Esophagus squamous epithelium (tissue), 4 donors: ENCODE measurements at regions not wholly inside any gene's neighbourhood (a gene's known extent, or its start where the extent isn't known, plus 50 kb on each side); places are given as distances from the start of the nearest gene placed in this dataset.

Source experiments
- POLR2A ChIP-seq, 4 donors: fragments of 450-650 bp; IDR thresholded peaks; one replicate each; pipeline ENCODE4 v1.6.1; 2017; ENCODE audit warnings: antibody characterized with exemption in 4 of 4, mild to moderate bottlenecking in 4 of 4, moderate library complexity in 3 of 4
- TF ChIP-seq, protein P1 (sequence below), 6 experiments: fragments of 450-650 bp in 4 of 6; fragments of 200-600 bp in 2 of 6; sonication (generic) in 2 of 6; IDR thresholded peaks; one replicate each; pipeline ENCODE4 v1.5.1; 2016 to 2019; ENCODE audit warnings: antibody characterized with exemption in 6 of 6, mild to moderate bottlenecking in 4 of 6, moderate library complexity in 4 of 6

DNA sequence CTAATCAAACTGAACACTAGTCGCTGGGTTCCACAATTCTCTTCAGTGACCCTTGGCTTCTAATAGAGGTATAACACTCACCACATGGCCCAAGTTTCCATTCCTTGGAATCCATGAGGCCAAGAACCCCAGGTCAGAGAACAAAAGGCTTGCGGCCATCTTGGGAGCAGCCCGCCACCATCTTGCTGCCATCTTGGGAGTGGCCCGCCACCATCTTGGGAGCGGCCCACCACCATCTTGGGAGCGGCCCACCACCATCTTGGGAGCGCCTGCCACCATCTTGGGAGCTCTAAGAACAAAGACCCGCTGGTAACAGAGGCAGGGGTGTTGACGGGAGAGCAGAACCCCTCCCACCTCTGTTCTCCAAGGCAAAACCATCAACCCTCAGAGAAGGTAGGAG lies 493.4 kb downstream of the MATN1 start:
- TF ChIP-seq, protein P1, sequence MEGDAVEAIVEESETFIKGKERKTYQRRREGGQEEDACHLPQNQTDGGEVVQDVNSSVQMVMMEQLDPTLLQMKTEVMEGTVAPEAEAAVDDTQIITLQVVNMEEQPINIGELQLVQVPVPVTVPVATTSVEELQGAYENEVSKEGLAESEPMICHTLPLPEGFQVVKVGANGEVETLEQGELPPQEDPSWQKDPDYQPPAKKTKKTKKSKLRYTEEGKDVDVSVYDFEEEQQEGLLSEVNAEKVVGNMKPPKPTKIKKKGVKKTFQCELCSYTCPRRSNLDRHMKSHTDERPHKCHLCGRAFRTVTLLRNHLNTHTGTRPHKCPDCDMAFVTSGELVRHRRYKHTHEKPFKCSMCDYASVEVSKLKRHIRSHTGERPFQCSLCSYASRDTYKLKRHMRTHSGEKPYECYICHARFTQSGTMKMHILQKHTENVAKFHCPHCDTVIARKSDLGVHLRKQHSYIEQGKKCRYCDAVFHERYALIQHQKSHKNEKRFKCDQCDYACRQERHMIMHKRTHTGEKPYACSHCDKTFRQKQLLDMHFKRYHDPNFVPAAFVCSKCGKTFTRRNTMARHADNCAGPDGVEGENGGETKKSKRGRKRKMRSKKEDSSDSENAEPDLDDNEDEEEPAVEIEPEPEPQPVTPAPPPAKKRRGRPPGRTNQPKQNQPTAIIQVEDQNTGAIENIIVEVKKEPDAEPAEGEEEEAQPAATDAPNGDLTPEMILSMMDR (IDR thresholded peaks at IDR 0.05), result no peak
- TF ChIP-seq POLR2A (IDR thresholded peaks at IDR 0.05), result no peak
